ENCODE measurements at regions not wholly inside any gene's neighbourhood (a gene's known extent, or its start where the extent isn't known, plus 50 kb on each side); places are given as distances from the start of the nearest gene placed in this dataset.
"Not testable (repeated sequence)": the region's sequence is repeated elsewhere in the genome, so short reads cannot be mapped to it uniquely, and the experiment has no call there.

- peaks cover 2% of the 10 kb centered on the region; the same call in 1 of the 2 replicates for H3K9me3 ChIP-seq (ENCODE audit: control insufficient read depth, insufficient read depth, low read length)
- no peak overlapping the region for H3K27ac ChIP-seq (ENCODE audit: low read depth, low read length)
- no peak for TF ChIP-seq CTCF (IDR thresholded peaks at IDR 0.05; ENCODE audit: low read depth, low read length)
- CTCF ChIA-PET: no interaction called here
- H3K27me3 ChIP-seq (ENCODE audit: control insufficient read depth, insufficient read depth, low read length): no peaks in the 10 kb centered on the region
- DNase-seq (ENCODE audit: low read depth, low spot score): no peak
- POLR2A ChIA-PET: no interaction called here
- H3K4me3 ChIP-seq (ENCODE audit: low read depth, low read length): no peak overlapping the region
These were observed 953.5 kb downstream of the CNTNAP5 start for GRCh38 chr2:124978597-124978996.

GRCh38 chr2:124983595-124983994, 958.5 kb downstream of the CNTNAP5 start:
- ChIA-PET CTCF (no interaction called here), POLR2A (no interaction called here)
- H3K4me3 ChIP-seq (ENCODE audit: low read depth, low read length): no peak overlapping the region
- TF ChIP-seq CTCF (IDR thresholded peaks at IDR 0.05; ENCODE audit: low read depth, low read length): no peak
- no peak for DNase-seq (ENCODE audit: low read depth, low spot score)
- H3K27ac ChIP-seq (ENCODE audit: low read depth, low read length): no peak overlapping the region
- H3K27me3 ChIP-seq (ENCODE audit: control insufficient read depth, insufficient read depth, low read length): no peaks in the 10 kb centered on the region
- H3K9me3 ChIP-seq (ENCODE audit: control insufficient read depth, insufficient read depth, low read length): peaks cover 11% of the 10 kb centered on the region

- POLR2A ChIA-PET: no interaction called here
- CTCF ChIA-PET: no interaction called here
- H3K9me3 ChIP-seq (ENCODE audit: control insufficient read depth, insufficient read depth, low read length): peaks cover 11% of the 10 kb centered on the region
- TF ChIP-seq CTCF (IDR thresholded peaks at IDR 0.05; ENCODE audit: low read depth, low read length): no peak
- H3K27ac ChIP-seq (ENCODE audit: low read depth, low read length): no peak overlapping the region
- H3K27me3 ChIP-seq (ENCODE audit: control insufficient read depth, insufficient read depth, low read length): no peaks in the 10 kb centered on the region
- no peak for DNase-seq (ENCODE audit: low read depth, low spot score)
- H3K4me3 ChIP-seq (ENCODE audit: low read depth, low read length): no peak overlapping the region
These were observed 960.2 kb downstream of the CNTNAP5 start for GRCh38 chr2:124985270-124985669.

- peaks cover 11% of the 10 kb centered on the region for H3K9me3 ChIP-seq (ENCODE audit: control insufficient read depth, insufficient read depth, low read length)
- H3K4me3 ChIP-seq (ENCODE audit: low read depth, low read length): no peak overlapping the region
- CTCF ChIA-PET: no interaction called here
- no peak overlapping the region for H3K27ac ChIP-seq (ENCODE audit: low read depth, low read length)
- no peak for TF ChIP-seq CTCF (IDR thresholded peaks at IDR 0.05; ENCODE audit: low read depth, low read length)
- H3K27me3 ChIP-seq (ENCODE audit: control insufficient read depth, insufficient read depth, low read length): no peaks in the 10 kb centered on the region
- POLR2A ChIA-PET: no interaction called here
- DNase-seq (ENCODE audit: low read depth, low spot score): no peak
These were observed 961.0 kb downstream of the CNTNAP5 start for GRCh38 chr2:124986136-124986535.

GRCh38 chr2:124986870-124987269, 961.8 kb downstream of the CNTNAP5 start:
- DNase-seq (ENCODE audit: low read depth, low spot score); H3K27ac ChIP-seq (ENCODE audit: low read depth, low read length); H3K4me3 ChIP-seq (ENCODE audit: low read depth, low read length); CTCF ChIA-PET; POLR2A ChIA-PET; H3K27me3 ChIP-seq (ENCODE audit: control insufficient read depth, insufficient read depth, low read length): not testable (repeated sequence)
- peaks cover 11% of the 10 kb centered on the region for H3K9me3 ChIP-seq (ENCODE audit: control insufficient read depth, insufficient read depth, low read length)

- POLR2A ChIA-PET; H3K27me3 ChIP-seq (ENCODE audit: control insufficient read depth, insufficient read depth, low read length); H3K4me3 ChIP-seq (ENCODE audit: low read depth, low read length); H3K27ac ChIP-seq (ENCODE audit: low read depth, low read length); CTCF ChIA-PET; DNase-seq (ENCODE audit: low read depth, low spot score): not testable (repeated sequence)
- peaks cover 11% of the 10 kb centered on the region for H3K9me3 ChIP-seq (ENCODE audit: control insufficient read depth, insufficient read depth, low read length)
These were observed 962.3 kb downstream of the CNTNAP5 start for GRCh38 chr2:124987436-124987835.
